Esophagus (tissue), 2 donors: ENCODE measurements at regions not wholly inside any gene's neighbourhood (a gene's known extent, or its start where the extent isn't known, plus 50 kb on each side); places are given as distances from the start of the nearest gene placed in this dataset.

Source experiments
- H3K27ac ChIP-seq, 2 donors: one replicate each; pipeline ENCODE4 v1.5.1; 2013; ENCODE audit warnings: low read depth in 2 of 2, mild to moderate bottlenecking in 2 of 2, inconsistent platforms in 1 of 2, low read length in 1 of 2, moderate library complexity in 1 of 2
- H3K27me3 ChIP-seq, 2 donors: one replicate each; pipeline ENCODE4 v1.6.1; 2013; ENCODE audit warnings: low read length in 2 of 2, control low read depth in 1 of 2, mild to moderate bottlenecking in 1 of 2; ENCODE audit not compliant: insufficient read depth in 2 of 2, control insufficient read depth in 1 of 2
- H3K36me3 ChIP-seq, 2 donors: one replicate each; pipeline ENCODE4 v1.6.1; 2013; ENCODE audit warnings: low read length in 1 of 2; ENCODE audit not compliant: control insufficient read depth in 2 of 2, insufficient read depth in 2 of 2
- H3K4me1 ChIP-seq, 2 donors: one replicate each; pipeline ENCODE4 v1.6.1; 2013; ENCODE audit warnings: low read length in 1 of 2; ENCODE audit not compliant: control insufficient read depth in 2 of 2, insufficient read depth in 2 of 2
- H3K4me3 ChIP-seq, 2 donors: one replicate each; pipeline ENCODE4 v1.5.1; 2013; ENCODE audit warnings: low read length in 2 of 2, mild to moderate bottlenecking in 2 of 2, low read depth in 1 of 2, moderate library complexity in 1 of 2
- H3K9me3 ChIP-seq, 2 donors: one replicate each; pipeline ENCODE4 v1.6.1; 2013; ENCODE audit warnings: mild to moderate bottlenecking in 2 of 2, low read depth in 1 of 2, low read length in 1 of 2, moderate library complexity in 1 of 2; ENCODE audit not compliant: control insufficient read depth in 2 of 2, insufficient read depth in 1 of 2
- WGBS, 2 donors: extraction: QIAGEN DNeasy Blood & Tissue Kit; methylation state at CpG; one replicate each; pipeline ENCODE4 v1.1.7; 2013; 5-methylcytosine and 5-hydroxymethylcytosine counted together
- donor health status: healthy with polysubstance abuse.
- donor health status: Bipolar disorder and iron deficiency.

- WGBS, 2 donors = 84 to 85% methylated on average over 31 of the region's 31 CpGs
- Histone ChIP-seq H3K9me3 (no peaks in the 10 kb centered on the region), H3K4me1 (no peaks in the 10 kb centered on the region), H3K27ac (no peak overlapping the region), H3K4me3 (no peak overlapping the region), H3K27me3 (no peaks in the 10 kb centered on the region), H3K36me3 (no peaks in the 10 kb centered on the region)
Observed at GRCh38 chr16:86987746-86988670, 329.2 kb downstream of the C16orf95 start.

GRCh38 chr16:86988920-86989696, 328.1 kb downstream of the C16orf95 start:
- Histone ChIP-seq H3K36me3 (no peaks in the 10 kb centered on the region), H3K4me3 (no peak overlapping the region), H3K9me3 (no peaks in the 10 kb centered on the region), H3K27me3 (no peaks in the 10 kb centered on the region), H3K4me1 (no peaks in the 10 kb centered on the region), H3K27ac (no peak overlapping the region)
- 75 to 82% methylated on average over 23 to 25 of the region's 25 CpGs for WGBS, 2 donors

GRCh38 chr16:86990451-86990850, 326.7 kb downstream of the C16orf95 start:
- Histone ChIP-seq H3K36me3 (no peaks in the 10 kb centered on the region), H3K9me3 (no peaks in the 10 kb centered on the region), H3K4me1 (no peaks in the 10 kb centered on the region), H3K27me3 (peaks cover 0 to 4% of the 10 kb centered on the region in 2 donors), H3K27ac (no peak overlapping the region), H3K4me3 (no peak overlapping the region)
- 48 to 52% methylated on average over 9 of the region's 9 CpGs for WGBS, 2 donors

GRCh38 chr16:86991679-86992078, 325.5 kb downstream of the C16orf95 start:
- H3K4me1 ChIP-seq = no peaks in the 10 kb centered on the region
- H3K36me3 ChIP-seq = no peaks in the 10 kb centered on the region
- peaks cover 0 to 2% of the 10 kb centered on the region in 2 donors for H3K9me3 ChIP-seq
- 57 to 58% methylated on average over 4 of the region's 4 CpGs for WGBS, 2 donors
- H3K4me3 ChIP-seq = no peak overlapping the region
- peaks cover 0 to 4% of the 10 kb centered on the region in 2 donors for H3K27me3 ChIP-seq
- H3K27ac ChIP-seq = no peak overlapping the region

GRCh38 chr16:86992587-86992986, 324.6 kb downstream of the C16orf95 start:
- Histone ChIP-seq H3K4me1 (no peaks in the 10 kb centered on the region), H3K27ac (no peak overlapping the region), H3K4me3 (no peak overlapping the region), H3K36me3 (no peaks in the 10 kb centered on the region), H3K9me3 (peaks cover 0 to 2% of the 10 kb centered on the region in 2 donors), H3K27me3 (peaks cover 0 to 4% of the 10 kb centered on the region in 2 donors)
- WGBS, 2 donors = 92 to 94% methylated on average over 5 of the region's 5 CpGs

GRCh38 chr16:86993426-86994110, 323.6 kb downstream of the C16orf95 start:
- H3K36me3 ChIP-seq = no peaks in the 10 kb centered on the region
- peaks cover 0 to 4% of the 10 kb centered on the region in 2 donors for H3K27me3 ChIP-seq
- H3K4me1 ChIP-seq = no peaks in the 10 kb centered on the region
- H3K9me3 ChIP-seq = peaks cover 0 to 2% of the 10 kb centered on the region in 2 donors
- no peak overlapping the region for H3K4me3 ChIP-seq
- H3K27ac ChIP-seq = no peak overlapping the region
- WGBS, 2 donors = 83 to 88% methylated on average over 26 of the region's 26 CpGs

GRCh38 chr16:86994215-86994614, 323.0 kb downstream of the C16orf95 start:
- 73 to 76% methylated on average over 3 of the region's 3 CpGs for WGBS, 2 donors
- Histone ChIP-seq H3K4me3 (no peak overlapping the region), H3K36me3 (no peaks in the 10 kb centered on the region), H3K27me3 (peaks cover 0 to 4% of the 10 kb centered on the region in 2 donors), H3K27ac (no peak overlapping the region), H3K4me1 (no peaks in the 10 kb centered on the region), H3K9me3 (peaks cover 0 to 5% of the 10 kb centered on the region in 2 donors)

- no peak overlapping the region for H3K27ac ChIP-seq
- WGBS, 2 donors = 7 to 10% methylated on average over 12 of the region's 12 CpGs
- H3K9me3 ChIP-seq = peaks cover 0 to 5% of the 10 kb centered on the region in 2 donors
- H3K27me3 ChIP-seq = peaks cover 0 to 4% of the 10 kb centered on the region in 2 donors
- no peaks in the 10 kb centered on the region for H3K36me3 ChIP-seq
- no peaks in the 10 kb centered on the region for H3K4me1 ChIP-seq
- no peak overlapping the region for H3K4me3 ChIP-seq
Observed at GRCh38 chr16:86994651-86995171, 322.5 kb downstream of the C16orf95 start.

GRCh38 chr16:86995456-86995855, 321.7 kb downstream of the C16orf95 start:
- H3K4me1 ChIP-seq = no peaks in the 10 kb centered on the region
- no peak overlapping the region for H3K27ac ChIP-seq
- H3K9me3 ChIP-seq = peaks cover 0 to 5% of the 10 kb centered on the region in 2 donors
- WGBS, 2 donors = 63% methylated on average over 15 of the region's 15 CpGs
- no peaks in the 10 kb centered on the region for H3K36me3 ChIP-seq
- peaks cover 0 to 4% of the 10 kb centered on the region in 2 donors for H3K27me3 ChIP-seq
- H3K4me3 ChIP-seq = no peak overlapping the region
